ENCODE measurements at regions not wholly inside any gene's neighbourhood (a gene's known extent, or its start where the extent isn't known, plus 50 kb on each side); places are given as distances from the start of the nearest gene placed in this dataset.

DNA sequence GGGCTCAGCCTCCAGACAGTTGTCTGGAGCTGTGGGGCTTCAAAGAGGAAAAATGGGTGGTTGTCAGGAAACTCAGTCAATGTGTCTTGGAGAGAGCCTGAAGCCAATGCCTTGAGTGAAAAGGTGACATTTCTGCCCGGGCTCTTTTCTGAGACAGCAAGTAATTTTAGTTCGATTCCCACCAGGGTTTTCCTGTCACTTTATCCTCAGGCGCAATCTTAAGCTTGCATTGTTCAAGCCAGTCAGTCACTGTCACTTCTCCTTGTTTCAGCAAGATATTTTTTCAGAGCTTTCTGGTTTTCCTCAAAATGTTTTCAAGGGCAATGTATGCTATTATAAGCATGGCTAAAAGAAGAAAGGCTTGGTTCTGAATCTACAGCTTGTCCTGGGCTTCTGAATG is 404.7 kb upstream of the SEL1L start:
- TF ChIP-seq POLR2A (IDR thresholded peaks at IDR 0.05; ENCODE audit: low read depth, low read length) (no peak), TAF1 (IDR thresholded peaks at IDR 0.05; ENCODE audit: low read depth, low read length) (no peak), SPI1 (IDR thresholded peaks at IDR 0.05; ENCODE audit: low read depth, low read length) (no peak), POLR2AphosphoS5 (IDR thresholded peaks at IDR 0.05; ENCODE audit: low read depth, low read length) (no peak), PAX5 (IDR thresholded peaks at IDR 0.05; ENCODE audit: insufficient read depth, low read length, severe bottlenecking) (no peak)

Data from GM12891 (cell line).